H9 (cell line): ENCODE measurements at regions not wholly inside any gene's neighbourhood (a gene's known extent, or its start where the extent isn't known, plus 50 kb on each side); places are given as distances from the start of the nearest gene placed in this dataset.

Experiments
- DNase-seq: peaks from one replicate; pipeline ENCODE4 v3.0.0-alpha.2; 2017
- H2AFZ ChIP-seq: one replicate; pipeline ENCODE4 v1.6.1; 2013; ENCODE audit warnings: mild to moderate bottlenecking, low read length, control low read depth, moderate library complexity
- H2AK5ac ChIP-seq: 2 replicates; pipeline ENCODE4 v1.6.1; 2013; ENCODE audit warnings: low read length, control low read depth, mixed read lengths; ENCODE audit not compliant: insufficient read length
- H2BK120ac ChIP-seq: one replicate; pipeline ENCODE4 v1.6.1; 2013; ENCODE audit warnings: low read depth, mild to moderate bottlenecking, low read length, control low read depth, inconsistent platforms; ENCODE audit not compliant: poor library complexity, severe bottlenecking
- H2BK12ac ChIP-seq: 2 replicates; pipeline ENCODE4 v1.6.1; 2013; ENCODE audit warnings: low read length, control low read depth, mixed read lengths, low read depth; ENCODE audit not compliant: insufficient read length
- H2BK15ac ChIP-seq: 2 replicates; pipeline ENCODE4 v1.6.1; 2013; ENCODE audit warnings: low read depth, low read length, control low read depth
- H2BK20ac ChIP-seq: one replicate; pipeline ENCODE4 v1.6.1; 2013; ENCODE audit warnings: low read depth, mild to moderate bottlenecking, low read length, control low read depth, inconsistent platforms; ENCODE audit not compliant: poor library complexity, severe bottlenecking
- H2BK5ac ChIP-seq: 2 replicates; pipeline ENCODE4 v1.6.1; 2013; ENCODE audit warnings: low read length, control low read depth, mixed read lengths; ENCODE audit not compliant: insufficient read length
- H3K14ac ChIP-seq: 2 replicates; pipeline ENCODE4 v1.6.1; 2013; ENCODE audit warnings: low read length, control low read depth; ENCODE audit not compliant: insufficient read depth
- H3K18ac ChIP-seq: 2 replicates; pipeline ENCODE4 v1.6.1; 2013; ENCODE audit warnings: low read depth, mild to moderate bottlenecking, mixed read lengths, low read length, control low read depth; ENCODE audit not compliant: insufficient read length
- H3K23ac ChIP-seq: 2 replicates; pipeline ENCODE4 v1.6.1; 2013; ENCODE audit warnings: low read length, control low read depth, mixed read lengths, low read depth; ENCODE audit not compliant: insufficient read length
- H3K23me2 ChIP-seq: 2 replicates; pipeline ENCODE4 v1.6.1; 2013; ENCODE audit warnings: low read depth, mild to moderate bottlenecking, mixed read lengths, low read length, control low read depth; ENCODE audit not compliant: insufficient read length, poor library complexity, severe bottlenecking
- H3K27ac ChIP-seq: 2 replicates; pipeline ENCODE4 v1.5.1; 2013; ENCODE audit warnings: low read length, control low read depth, mixed read lengths, low read depth; ENCODE audit not compliant: insufficient read length
- H3K27me3 ChIP-seq: 2 replicates; pipeline ENCODE4 v1.6.1; 2013; ENCODE audit warnings: low read length, control low read depth, inconsistent platforms; ENCODE audit not compliant: insufficient read depth
- H3K4ac ChIP-seq: 2 replicates; pipeline ENCODE4 v1.6.1; 2013; ENCODE audit warnings: low read depth, mild to moderate bottlenecking, control low read depth, inconsistent platforms, low read length, moderate library complexity
- H3K4me1 ChIP-seq: 2 replicates; pipeline ENCODE4 v1.6.1; 2013; ENCODE audit warnings: low read length, control low read depth, inconsistent platforms; ENCODE audit not compliant: insufficient read depth
- H3K4me2 ChIP-seq: 2 replicates; pipeline ENCODE4 v1.6.1; 2013; ENCODE audit warnings: low read length, control low read depth, mixed read lengths; ENCODE audit not compliant: insufficient read length, insufficient read depth
- H3K56ac ChIP-seq: 2 replicates; pipeline ENCODE4 v1.6.1; 2013; ENCODE audit warnings: low read depth, mild to moderate bottlenecking, mixed read lengths, low read length, control low read depth; ENCODE audit not compliant: insufficient read length
- H3K79me1 ChIP-seq: 2 replicates; pipeline ENCODE4 v1.6.1; 2013; ENCODE audit warnings: low read depth, mild to moderate bottlenecking, moderate library complexity, low read length, control low read depth, inconsistent platforms; ENCODE audit not compliant: insufficient read depth, poor library complexity, severe bottlenecking
- H3K79me2 ChIP-seq: 2 replicates; pipeline ENCODE4 v1.6.1; 2013; ENCODE audit warnings: low read length, control low read depth, inconsistent platforms; ENCODE audit not compliant: insufficient read depth
- H3K9ac ChIP-seq: 2 replicates; pipeline ENCODE4 v1.6.1; 2013; ENCODE audit warnings: low read length, control low read depth, mixed read lengths; ENCODE audit not compliant: insufficient read length; ENCODE audit errors: extremely low read depth
- H3K9me3 ChIP-seq: one replicate; pipeline ENCODE4 v1.6.1; 2013; ENCODE audit warnings: low read depth, low read length, inconsistent platforms; ENCODE audit not compliant: control insufficient read depth
- H3T11ph ChIP-seq: one replicate; pipeline ENCODE4 v1.6.1; 2013; ENCODE audit warnings: mild to moderate bottlenecking, low read length, control low read depth, inconsistent platforms
- H4K20me1 ChIP-seq: one replicate; pipeline ENCODE4 v1.6.1; 2013; ENCODE audit not compliant: control insufficient read depth, insufficient read length, insufficient read depth
- H4K5ac ChIP-seq: 2 replicates; pipeline ENCODE4 v1.6.1; 2013; ENCODE audit warnings: low read depth, mild to moderate bottlenecking, mixed read lengths, low read length, control low read depth; ENCODE audit not compliant: insufficient read length
- H4K8ac ChIP-seq: replicated peaks from 2 replicates; pipeline ENCODE4 v1.6.1; 2013; ENCODE audit warnings: low read length, control low read depth, mixed read lengths, low read depth; ENCODE audit not compliant: insufficient read length
- H4K91ac ChIP-seq: 2 replicates; pipeline ENCODE4 v1.6.1; 2013; ENCODE audit warnings: low read depth, mild to moderate bottlenecking, moderate library complexity, mixed read lengths, low read length, control low read depth; ENCODE audit not compliant: insufficient read length
- H3K27ac Mint-ChIP-seq, 3 experiments: 2 replicates in 2 of 3; 3 replicates in 1 of 3; pipeline ENCODE4 v1.8.0; 2020 to 2021; ENCODE audit warnings: mixed read lengths in 3 of 3, mild to moderate bottlenecking in 1 of 3, moderate library complexity in 1 of 3
- H3K27me3 Mint-ChIP-seq: 2 replicates; pipeline ENCODE4 v1.8.0; 2021; ENCODE audit warnings: low read depth, mild to moderate bottlenecking, moderate library complexity, mixed read lengths
- H3K36me3 Mint-ChIP-seq, 3 experiments: 2 replicates in 2 of 3; 3 replicates in 1 of 3; pipeline ENCODE4 v1.8.0; 2020 to 2021; ENCODE audit warnings: low read depth in 3 of 3, mixed read lengths in 3 of 3; ENCODE audit not compliant: insufficient read depth in 1 of 3
- H3K4me1 Mint-ChIP-seq, 2 experiments: 2 replicates each; pipeline ENCODE4 v1.8.0; 2020; ENCODE audit warnings: mixed read lengths in 2 of 2
- H3K4me3 Mint-ChIP-seq, 2 experiments: 2 replicates in 1 of 2; 3 replicates in 1 of 2; pipeline ENCODE4 v1.8.0; 2020 to 2021; ENCODE audit warnings: mild to moderate bottlenecking in 2 of 2, mixed read lengths in 2 of 2, moderate library complexity in 1 of 2
- H3K9me3 Mint-ChIP-seq, 2 experiments: 2 replicates in 1 of 2; 3 replicates in 1 of 2; pipeline ENCODE4 v1.8.0; 2020; ENCODE audit warnings: mild to moderate bottlenecking in 2 of 2, mixed read lengths in 2 of 2, moderate library complexity in 1 of 2
- WGBS: extraction: QIAGEN DNeasy Blood & Tissue Kit; methylation state at CpG from one replicate; pipeline ENCODE4 v1.1.7; 2013; ENCODE audit warnings: missing lambda C conversion rate, low lambda C conversion rate, mixed read lengths; ENCODE audit not compliant: insufficient read length; ENCODE audit errors: extremely low coverage; 5-methylcytosine and 5-hydroxymethylcytosine counted together
- TF ChIP-seq, protein P1 (sequence below): fragments of 200-600 bp; sonication (generic); conservative IDR thresholded peaks from 3 replicates; pipeline ENCODE4 v1.8.0; 2021; ENCODE audit warnings: antibody characterized with exemption, mild to moderate bottlenecking

DNA sequence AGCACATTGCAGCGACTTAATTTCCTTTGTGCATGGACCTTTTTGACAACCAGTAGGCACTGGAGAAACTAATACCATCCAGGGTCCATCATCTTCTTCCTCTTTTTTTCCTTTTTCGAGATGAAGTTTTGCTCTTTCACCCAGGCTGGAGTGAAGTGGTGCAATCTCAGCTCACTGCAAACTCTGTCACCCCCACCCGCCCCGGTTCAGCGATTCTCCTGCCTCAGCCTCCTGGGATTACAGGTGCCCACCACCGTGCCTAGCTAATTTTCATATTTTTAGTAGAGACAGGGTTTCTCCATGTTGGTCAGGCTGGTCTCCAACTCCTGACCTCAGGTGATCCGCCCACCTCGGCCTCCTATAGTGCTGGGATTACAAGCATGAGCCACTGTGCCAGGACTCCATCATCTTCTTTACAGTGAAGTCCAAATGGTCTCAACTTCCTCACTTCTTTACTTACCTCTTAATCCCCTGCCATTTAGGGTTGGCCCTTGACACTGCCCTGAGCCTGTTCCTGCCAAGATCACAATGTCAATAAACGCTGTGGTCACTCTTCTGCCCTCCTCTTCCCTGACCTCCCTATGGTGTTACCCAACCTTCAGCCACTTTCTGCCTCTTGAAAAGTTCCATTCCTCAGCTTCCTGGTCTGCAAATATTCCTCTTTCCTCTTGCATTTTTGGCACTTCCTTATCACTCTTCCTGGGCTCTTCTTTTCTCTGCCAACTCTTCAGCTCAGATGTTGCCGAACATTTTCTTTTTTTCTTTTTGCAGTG is 119.8 kb upstream of the SLC34A2 start:
- no peak overlapping the region; a peak in 1 of 5 replicates for H3K4me3 Mint-ChIP-seq
- H3K27ac Mint-ChIP-seq: no peak overlapping the region; a peak in 1 of 7 replicates
- H3K27me3 Mint-ChIP-seq: no peaks in the 10 kb centered on the region; the same call in 1 of the 2 replicates
- Histone ChIP-seq H4K5ac (no peak overlapping the region), H3K4ac (no peak overlapping the region), H2BK15ac (no peak overlapping the region), H3K56ac (no peak overlapping the region), H3K23me2 (no peaks in the 10 kb centered on the region), H2AFZ (no peak overlapping the region), H3T11ph (no peak overlapping the region), H2AK5ac (no peak overlapping the region), H3K27ac (no peak overlapping the region), H3K4me2 (no peak overlapping the region), H3K27me3 (no peaks in the 10 kb centered on the region), H3K14ac (no peak overlapping the region), H2BK12ac (no peak overlapping the region), H4K20me1 (no peaks in the 10 kb centered on the region), H2BK5ac (no peak overlapping the region), H2BK120ac (no peak overlapping the region), H4K8ac (no peak overlapping the region), H3K9ac (no peak overlapping the region), H3K79me2 (no peaks in the 10 kb centered on the region), H3K79me1 (no peaks in the 10 kb centered on the region), H4K91ac (no peak overlapping the region), H3K9me3 (no peaks in the 10 kb centered on the region), H3K23ac (no peak overlapping the region), H3K18ac (no peak overlapping the region), H3K4me1 (no peaks in the 10 kb centered on the region), H2BK20ac (no peak overlapping the region)
- no CpG with 5 or more reads among the region's 10 CpGs for WGBS
- TF ChIP-seq, protein P1, sequence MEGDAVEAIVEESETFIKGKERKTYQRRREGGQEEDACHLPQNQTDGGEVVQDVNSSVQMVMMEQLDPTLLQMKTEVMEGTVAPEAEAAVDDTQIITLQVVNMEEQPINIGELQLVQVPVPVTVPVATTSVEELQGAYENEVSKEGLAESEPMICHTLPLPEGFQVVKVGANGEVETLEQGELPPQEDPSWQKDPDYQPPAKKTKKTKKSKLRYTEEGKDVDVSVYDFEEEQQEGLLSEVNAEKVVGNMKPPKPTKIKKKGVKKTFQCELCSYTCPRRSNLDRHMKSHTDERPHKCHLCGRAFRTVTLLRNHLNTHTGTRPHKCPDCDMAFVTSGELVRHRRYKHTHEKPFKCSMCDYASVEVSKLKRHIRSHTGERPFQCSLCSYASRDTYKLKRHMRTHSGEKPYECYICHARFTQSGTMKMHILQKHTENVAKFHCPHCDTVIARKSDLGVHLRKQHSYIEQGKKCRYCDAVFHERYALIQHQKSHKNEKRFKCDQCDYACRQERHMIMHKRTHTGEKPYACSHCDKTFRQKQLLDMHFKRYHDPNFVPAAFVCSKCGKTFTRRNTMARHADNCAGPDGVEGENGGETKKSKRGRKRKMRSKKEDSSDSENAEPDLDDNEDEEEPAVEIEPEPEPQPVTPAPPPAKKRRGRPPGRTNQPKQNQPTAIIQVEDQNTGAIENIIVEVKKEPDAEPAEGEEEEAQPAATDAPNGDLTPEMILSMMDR: no peak
- H3K36me3 Mint-ChIP-seq: no peaks in the 10 kb centered on the region
- H3K9me3 Mint-ChIP-seq: peaks cover 0 to 3% of the 10 kb centered on the region in 2 experiments; a peak in 1 of 5 replicates
- DNase-seq: no peak
- peaks cover 14 to 18% of the 10 kb centered on the region in 2 experiments for H3K4me1 Mint-ChIP-seq
